Uterus (tissue), 3 donors: ENCODE measurements at regions not wholly inside any gene's neighbourhood (a gene's known extent, or its start where the extent isn't known, plus 50 kb on each side); places are given as distances from the start of the nearest gene placed in this dataset.

ENCODE experiments used
- DNase-seq, 2 donors: peaks; one replicate each; pipeline ENCODE4 v3.0.0-alpha.2; 2019 to 2020
- H3K27ac ChIP-seq, 2 donors: fragments of 200-600 bp; sonication (generic); 1 replicate in 1 of 2; 2 replicates in 1 of 2; pipeline ENCODE4 v1.5.1; 2016 to 2018
- H3K27me3 ChIP-seq, 2 donors: fragments of 200-600 bp; sonication (generic); one replicate each; pipeline ENCODE4 v1.5.1; 2018 to 2019; ENCODE audit warnings: control low read depth in 1 of 2
- H3K36me3 ChIP-seq, 2 donors: fragments of 200-600 bp; sonication (generic); one replicate each; pipeline ENCODE4 v1.5.1; 2019; ENCODE audit warnings: control low read depth in 1 of 2
- H3K4me1 ChIP-seq, 2 donors: fragments of 200-600 bp; sonication (generic); one replicate each; pipeline ENCODE4 v1.5.1; 2018 to 2019; ENCODE audit warnings: control low read depth in 1 of 2
- H3K4me3 ChIP-seq, 2 donors: fragments of 200-600 bp; sonication (generic); 1 replicate in 1 of 2; 2 replicates in 1 of 2; pipeline ENCODE4 v1.5.1; 2018 to 2019; ENCODE audit warnings: mild to moderate bottlenecking in 1 of 2
- H3K9me3 ChIP-seq, 2 donors: fragments of 200-600 bp; sonication (generic); one replicate each; pipeline ENCODE4 v1.5.1; 2019; ENCODE audit warnings: control low read depth in 1 of 2
- POLR2A ChIP-seq, 2 donors: fragments of 450-650 bp; IDR thresholded peaks; one replicate each; pipeline ENCODE4 v1.6.1; 2016; ENCODE audit warnings: antibody characterized with exemption in 2 of 2, mild to moderate bottlenecking in 1 of 2, moderate library complexity in 1 of 2
- intact Hi-C: fragments of 100-400 bp; cut with DNase I; formaldehyde crosslinking; loops from one replicate; pipeline ENCODE4 v1.15.1; 2023; ENCODE audit warnings: low total_unique reads
- TF ChIP-seq, protein P1 (sequence below), 4 experiments: fragments of 200-600 bp in 2 of 4; fragments of 450-650 bp in 2 of 4; sonication (generic) in 2 of 4; IDR thresholded peaks; one replicate each; pipeline ENCODE4 v1.5.1; 2016 to 2019; ENCODE audit warnings: antibody characterized with exemption in 4 of 4, mild to moderate bottlenecking in 2 of 4, moderate library complexity in 1 of 4
- donor health status: DM: yes; HTN: yes; CAD: no.

DNA sequence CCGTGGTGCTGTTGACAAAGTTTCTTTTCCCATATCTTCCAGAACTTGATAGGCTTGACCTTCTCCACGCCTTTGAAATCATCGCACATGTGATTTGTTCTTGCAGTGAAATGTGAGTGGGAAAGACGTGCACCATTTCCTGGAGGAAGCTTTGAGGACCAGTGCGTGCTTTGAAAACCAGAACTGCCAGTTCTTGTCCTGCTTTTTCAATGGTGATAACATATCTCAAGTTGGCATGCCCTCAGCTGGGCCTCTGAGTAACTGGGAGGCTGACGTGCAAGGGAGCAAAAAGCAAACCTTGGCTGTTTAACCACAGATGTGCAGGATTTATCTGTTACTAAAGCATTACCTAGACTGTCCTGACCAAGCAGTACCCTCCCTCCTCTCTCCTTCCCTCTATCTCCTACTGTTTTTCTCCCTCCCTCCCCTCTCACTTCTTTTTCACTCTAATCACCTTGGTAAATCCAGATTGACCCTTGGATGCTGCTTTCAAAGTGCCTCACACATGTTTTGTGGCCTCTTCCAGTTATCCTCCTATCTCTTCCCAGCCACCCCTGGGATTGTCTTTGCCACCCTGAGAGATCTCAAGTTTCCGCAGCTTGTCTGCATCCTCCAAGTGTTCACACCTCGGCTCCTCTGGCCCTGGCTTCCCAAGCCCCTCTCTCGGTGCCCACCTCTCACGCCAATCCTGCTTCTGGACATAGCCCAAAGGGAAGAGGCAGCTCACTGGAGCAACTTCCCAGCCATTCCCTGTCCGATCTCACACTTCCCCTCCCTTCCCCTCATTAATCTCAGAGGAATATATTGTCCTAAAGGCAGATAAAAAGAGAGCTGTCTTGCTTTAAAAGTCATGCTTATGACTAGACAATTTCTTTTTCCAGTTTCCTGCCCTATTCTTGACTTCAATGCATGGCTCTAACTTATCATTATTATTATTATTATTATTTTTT, 198.3 kb downstream of the ERCC6L2 start:
- no peak for TF ChIP-seq POLR2A (IDR thresholded peaks at IDR 0.05)
- TF ChIP-seq, protein P1, sequence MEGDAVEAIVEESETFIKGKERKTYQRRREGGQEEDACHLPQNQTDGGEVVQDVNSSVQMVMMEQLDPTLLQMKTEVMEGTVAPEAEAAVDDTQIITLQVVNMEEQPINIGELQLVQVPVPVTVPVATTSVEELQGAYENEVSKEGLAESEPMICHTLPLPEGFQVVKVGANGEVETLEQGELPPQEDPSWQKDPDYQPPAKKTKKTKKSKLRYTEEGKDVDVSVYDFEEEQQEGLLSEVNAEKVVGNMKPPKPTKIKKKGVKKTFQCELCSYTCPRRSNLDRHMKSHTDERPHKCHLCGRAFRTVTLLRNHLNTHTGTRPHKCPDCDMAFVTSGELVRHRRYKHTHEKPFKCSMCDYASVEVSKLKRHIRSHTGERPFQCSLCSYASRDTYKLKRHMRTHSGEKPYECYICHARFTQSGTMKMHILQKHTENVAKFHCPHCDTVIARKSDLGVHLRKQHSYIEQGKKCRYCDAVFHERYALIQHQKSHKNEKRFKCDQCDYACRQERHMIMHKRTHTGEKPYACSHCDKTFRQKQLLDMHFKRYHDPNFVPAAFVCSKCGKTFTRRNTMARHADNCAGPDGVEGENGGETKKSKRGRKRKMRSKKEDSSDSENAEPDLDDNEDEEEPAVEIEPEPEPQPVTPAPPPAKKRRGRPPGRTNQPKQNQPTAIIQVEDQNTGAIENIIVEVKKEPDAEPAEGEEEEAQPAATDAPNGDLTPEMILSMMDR (IDR thresholded peaks at IDR 0.05), result no peak
- H3K9me3 ChIP-seq, result no peaks in the 10 kb centered on the region
- H3K27ac ChIP-seq, result no peak overlapping the region
- H3K4me3 ChIP-seq, result no peak overlapping the region
- no peaks in the 10 kb centered on the region for H3K36me3 ChIP-seq
- no peaks in the 10 kb centered on the region for H3K4me1 ChIP-seq
- no peak for DNase-seq
- intact Hi-C loops, result no loop called here
- no peaks in the 10 kb centered on the region for H3K27me3 ChIP-seq

DNA sequence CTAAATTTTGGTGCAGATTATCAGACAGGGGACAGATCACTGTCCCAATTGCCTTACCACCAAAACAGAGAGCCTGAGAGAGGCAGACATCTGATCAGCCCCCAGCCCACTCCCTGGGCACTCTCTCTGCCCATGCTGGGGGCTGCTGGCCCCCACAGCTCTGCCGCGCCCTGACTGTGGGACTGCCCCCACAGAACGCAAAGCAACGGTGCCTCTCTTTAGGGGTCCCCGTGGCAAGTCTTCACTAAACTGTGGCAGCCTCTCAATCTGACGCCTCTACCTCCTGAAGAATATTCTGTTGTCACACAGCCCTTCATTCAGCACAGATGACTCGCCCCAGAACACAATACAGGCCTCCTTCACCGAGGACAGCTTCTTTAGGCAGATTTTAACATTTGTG, 197.4 kb downstream of the ERCC6L2 start:
- intact Hi-C loops, result no loop called here

DNA sequence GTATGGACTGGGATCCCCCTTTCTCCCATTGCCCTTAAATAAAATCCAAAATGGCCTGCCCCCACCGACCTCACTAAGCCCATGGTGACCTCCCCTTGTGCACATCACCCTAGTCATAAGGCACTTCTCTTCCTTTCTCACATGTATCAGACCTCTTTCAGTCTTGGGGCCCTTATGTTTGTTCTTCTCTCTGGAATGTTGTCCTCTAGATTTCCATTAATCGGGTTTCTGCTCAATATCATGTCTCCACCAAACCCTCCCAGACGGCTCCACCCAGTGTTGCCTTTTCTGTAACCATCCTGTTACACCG, 196.3 kb downstream of the ERCC6L2 start:
- H3K27ac ChIP-seq, result no peak overlapping the region
- H3K27me3 ChIP-seq, result no peaks in the 10 kb centered on the region
- H3K4me1 ChIP-seq, result no peaks in the 10 kb centered on the region
- intact Hi-C loops, result no loop called here
- H3K9me3 ChIP-seq, result no peaks in the 10 kb centered on the region
- H3K4me3 ChIP-seq, result no peak overlapping the region
- no peaks in the 10 kb centered on the region for H3K36me3 ChIP-seq
- TF ChIP-seq, protein P1 (IDR thresholded peaks at IDR 0.05), result no peak
- DNase-seq, result no peak

More for the DNA sequence above, 197.4 kb downstream of the ERCC6L2 start:
- DNase-seq, result no peak
- Histone ChIP-seq H3K27ac (no peak overlapping the region), H3K4me1 (no peaks in the 10 kb centered on the region), H3K9me3 (no peaks in the 10 kb centered on the region), H3K36me3 (no peaks in the 10 kb centered on the region), H3K27me3 (no peaks in the 10 kb centered on the region), H3K4me3 (no peak overlapping the region)
- TF ChIP-seq, protein P1 (IDR thresholded peaks at IDR 0.05), result no peak
- TF ChIP-seq POLR2A (IDR thresholded peaks at IDR 0.05), result no peak

DNA sequence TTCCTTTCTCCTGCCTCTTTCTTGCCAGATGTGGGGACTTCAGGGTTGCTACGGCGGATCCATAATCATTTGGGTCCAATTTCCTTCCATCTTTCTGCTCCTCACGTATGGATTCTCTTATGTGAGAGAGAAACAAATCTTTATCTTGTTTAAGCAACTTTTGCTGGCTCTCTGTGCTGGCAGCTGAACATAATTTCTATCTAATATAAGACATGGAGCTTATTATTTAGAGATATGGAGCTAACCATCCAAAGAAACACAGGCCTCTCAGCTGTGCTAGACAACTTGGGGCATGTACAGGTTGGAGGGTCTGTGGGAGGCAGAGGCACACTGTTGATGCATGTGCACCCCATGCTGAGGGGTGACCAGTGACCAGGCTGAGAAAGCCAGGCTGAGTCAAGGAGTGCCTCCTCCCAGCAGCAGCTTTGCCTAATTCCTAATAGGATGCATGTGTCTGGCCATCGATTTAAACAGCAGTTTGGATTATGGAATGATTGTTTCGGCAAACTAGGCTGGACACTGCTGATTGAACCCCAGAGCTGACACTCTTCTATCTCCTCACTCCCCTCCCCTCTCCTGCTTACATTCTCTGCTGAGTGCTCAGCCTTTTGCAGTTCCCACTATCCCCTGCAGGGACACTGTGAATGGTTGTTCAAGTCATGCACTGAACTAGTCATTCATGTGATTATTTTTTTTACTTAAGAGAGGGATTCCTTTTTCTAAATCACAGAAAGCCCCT, 195.8 kb downstream of the ERCC6L2 start:
- intact Hi-C loops, result no loop called here
- TF ChIP-seq POLR2A (IDR thresholded peaks at IDR 0.05), result no peak
- TF ChIP-seq, protein P1 (IDR thresholded peaks at IDR 0.05), result peak in 1 of 4 experiments; percentile 4
- no peaks in the 10 kb centered on the region for H3K36me3 ChIP-seq
- no peaks in the 10 kb centered on the region for H3K4me1 ChIP-seq
- no peak overlapping the region for H3K27ac ChIP-seq
- H3K27me3 ChIP-seq, result no peaks in the 10 kb centered on the region
- H3K9me3 ChIP-seq, result no peaks in the 10 kb centered on the region
- DNase-seq, result no peak
- no peak overlapping the region for H3K4me3 ChIP-seq

DNA sequence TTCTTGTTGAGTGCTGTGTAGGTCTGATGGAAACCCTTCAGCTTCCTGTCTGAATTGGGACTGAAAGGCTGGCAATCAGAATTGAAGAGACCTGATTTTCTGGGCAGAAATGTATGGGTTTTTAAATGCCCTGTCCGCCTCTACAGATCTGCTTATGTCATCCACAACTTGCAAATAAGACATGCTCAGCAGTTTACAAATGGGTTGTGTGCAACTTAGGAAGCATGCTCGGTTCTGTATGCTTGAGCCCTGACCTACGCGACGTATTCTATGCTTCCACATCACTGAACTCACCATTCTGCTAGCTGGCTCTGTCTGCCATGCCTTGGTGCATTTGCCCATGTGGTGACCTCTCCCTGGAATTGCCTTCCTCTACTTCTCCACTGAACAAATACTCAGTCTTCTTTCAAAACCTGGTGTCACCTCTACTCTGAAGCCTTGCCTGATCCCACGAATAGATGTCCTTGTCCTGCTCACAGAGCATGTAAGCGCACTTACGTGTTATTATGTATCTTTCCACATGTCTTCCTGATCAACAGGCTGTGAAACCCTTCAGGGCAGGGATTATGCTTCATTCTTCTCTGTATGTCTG, 194.2 kb downstream of the ERCC6L2 start:
- TF ChIP-seq, protein P1 (IDR thresholded peaks at IDR 0.05), result no peak
- no peak for TF ChIP-seq POLR2A (IDR thresholded peaks at IDR 0.05)
- no peak for DNase-seq
- no peaks in the 10 kb centered on the region for H3K4me1 ChIP-seq
- no peak overlapping the region for H3K27ac ChIP-seq
- intact Hi-C loops, result no loop called here
- no peaks in the 10 kb centered on the region for H3K9me3 ChIP-seq
- no peaks in the 10 kb centered on the region for H3K36me3 ChIP-seq
- no peak overlapping the region for H3K4me3 ChIP-seq
- H3K27me3 ChIP-seq, result no peaks in the 10 kb centered on the region
